ENCODE measurements at regions not wholly inside any gene's neighbourhood (a gene's known extent, or its start where the extent isn't known, plus 50 kb on each side); places are given as distances from the start of the nearest gene placed in this dataset.

GRCh38 chr12:85476756-85477155, 196.7 kb downstream of the ALX1 start:
- Histone ChIP-seq H3F3A (ENCODE audit: insufficient read depth, low read length) (no peaks in the 10 kb centered on the region), H3K36me3 (replicated peaks; ENCODE audit: insufficient read depth, low read length) (no peaks in the 10 kb centered on the region), H4K20me1 (ENCODE audit: insufficient read depth, low read length) (no peaks in the 10 kb centered on the region), H3K4me1 (ENCODE audit: low read length) (no peaks in the 10 kb centered on the region), H3K79me2 (ENCODE audit: low read length) (no peaks in the 10 kb centered on the region), H2AFZ (ENCODE audit: low read length) (no peak overlapping the region), H3K27ac (ENCODE audit: low read length) (no peak overlapping the region), H3K4me2 (ENCODE audit: low read depth, low read length) (no peak overlapping the region), H3K9ac (ENCODE audit: low read length) (no peak overlapping the region), H3K9me2 (replicated peaks; ENCODE audit: insufficient read depth, low read length) (no peaks in the 10 kb centered on the region), H3K9me3 (replicated peaks; ENCODE audit: insufficient read depth, low read length) (no peaks in the 10 kb centered on the region), H3K27me3 (replicated peaks; ENCODE audit: insufficient read depth, low read length) (no peaks in the 10 kb centered on the region), H3K4me3 (ENCODE audit: low read length) (no peak overlapping the region)
- TF ChIP-seq CTCF (IDR thresholded peaks at IDR 0.05; ENCODE audit: low read length) = no peak
- no peak for TF ChIP-seq EZH2 (optimal IDR thresholded peaks at IDR 0.05; ENCODE audit: low read depth, low read length)
- TF ChIP-seq EZH2phosphoT487 (IDR thresholded peaks at IDR 0.05; ENCODE audit: low read length) = no peak
- no peak for DNase-seq

- no peaks in the 10 kb centered on the region for H3K4me1 ChIP-seq (ENCODE audit: low read length)
- TF ChIP-seq EZH2 (optimal IDR thresholded peaks at IDR 0.05; ENCODE audit: low read depth, low read length) (no peak), EZH2phosphoT487 (IDR thresholded peaks at IDR 0.05; ENCODE audit: low read length) (no peak), CTCF (IDR thresholded peaks at IDR 0.05; ENCODE audit: low read length) (no peak)
- DNase-seq = no peak
- no peaks in the 10 kb centered on the region for H3K27me3 ChIP-seq (replicated peaks; ENCODE audit: insufficient read depth, low read length)
- no peaks in the 10 kb centered on the region for H3K79me2 ChIP-seq (ENCODE audit: low read length)
- no peak overlapping the region for H3K27ac ChIP-seq (ENCODE audit: low read length)
- no peaks in the 10 kb centered on the region for H3K36me3 ChIP-seq (replicated peaks; ENCODE audit: insufficient read depth, low read length)
- H2AFZ ChIP-seq (ENCODE audit: low read length) = no peak overlapping the region
- no peaks in the 10 kb centered on the region for H3K9me2 ChIP-seq (replicated peaks; ENCODE audit: insufficient read depth, low read length)
- H3K4me3 ChIP-seq (ENCODE audit: low read length) = no peak overlapping the region
- H3K9ac ChIP-seq (ENCODE audit: low read length) = no peak overlapping the region
- no peaks in the 10 kb centered on the region for H4K20me1 ChIP-seq (ENCODE audit: insufficient read depth, low read length)
- no peaks in the 10 kb centered on the region for H3K9me3 ChIP-seq (replicated peaks; ENCODE audit: insufficient read depth, low read length)
- H3F3A ChIP-seq (ENCODE audit: insufficient read depth, low read length) = no peaks in the 10 kb centered on the region
- no peak overlapping the region for H3K4me2 ChIP-seq (ENCODE audit: low read depth, low read length)
These were observed 204.4 kb downstream of the ALX1 start for GRCh38 chr12:85484387-85484786.

GRCh38 chr12:85489194-85489593, 209.2 kb downstream of the ALX1 start:
- TF ChIP-seq EZH2 (optimal IDR thresholded peaks at IDR 0.05; ENCODE audit: low read depth, low read length) (no peak), EZH2phosphoT487 (IDR thresholded peaks at IDR 0.05; ENCODE audit: low read length) (no peak), CTCF (IDR thresholded peaks at IDR 0.05; ENCODE audit: low read length) (no peak)

More at GRCh38 chr12:85489194-85489593, 209.2 kb downstream of the ALX1 start:
- H3K9me3 ChIP-seq (replicated peaks; ENCODE audit: insufficient read depth, low read length) = no peaks in the 10 kb centered on the region
- H3K9me2 ChIP-seq (replicated peaks; ENCODE audit: insufficient read depth, low read length) = no peaks in the 10 kb centered on the region
- H3K4me2 ChIP-seq (ENCODE audit: low read depth, low read length) = no peak overlapping the region
- no peak overlapping the region for H3K4me3 ChIP-seq (ENCODE audit: low read length)
- no peak overlapping the region for H3K27ac ChIP-seq (ENCODE audit: low read length)
- no peaks in the 10 kb centered on the region for H3F3A ChIP-seq (ENCODE audit: insufficient read depth, low read length)
- no peaks in the 10 kb centered on the region for H3K79me2 ChIP-seq (ENCODE audit: low read length)
- DNase-seq = no peak
- H3K36me3 ChIP-seq (replicated peaks; ENCODE audit: insufficient read depth, low read length) = no peaks in the 10 kb centered on the region
- no peaks in the 10 kb centered on the region for H3K27me3 ChIP-seq (replicated peaks; ENCODE audit: insufficient read depth, low read length)
- no peak overlapping the region for H3K9ac ChIP-seq (ENCODE audit: low read length)
- H3K4me1 ChIP-seq (ENCODE audit: low read length) = no peaks in the 10 kb centered on the region
- H4K20me1 ChIP-seq (ENCODE audit: insufficient read depth, low read length) = no peaks in the 10 kb centered on the region
- H2AFZ ChIP-seq (ENCODE audit: low read length) = no peak overlapping the region
